Fibroblast of villous mesenchyme (primary cell): ENCODE measurements at regions not wholly inside any gene's neighbourhood (a gene's known extent, or its start where the extent isn't known, plus 50 kb on each side); places are given as distances from the start of the nearest gene placed in this dataset.

ENCODE experiments used
- DNase-seq: peaks from one replicate; pipeline ENCODE4 v3.0.0-alpha.2; 2010; ENCODE audit warnings: low read depth
- H3K4me3 ChIP-seq: 2 replicates; pipeline ENCODE4 v1.5.1; 2011; ENCODE audit warnings: low read depth, mild to moderate bottlenecking, low read length
- CTCF ChIP-seq: IDR thresholded peaks from 2 replicates; pipeline ENCODE4 v1.5.1; 2012; ENCODE audit warnings: low read depth, mild to moderate bottlenecking, low read length; ENCODE audit not compliant: insufficient read depth

- DNase-seq, result no peak
- H3K4me3 ChIP-seq, result no peak overlapping the region
- no peak for TF ChIP-seq CTCF
Measured at GRCh38 chr18:60062396-60062795, 162.6 kb downstream of the PMAIP1 start.

GRCh38 chr18:60060578-60060977 lies 160.8 kb downstream of the PMAIP1 start:
- no peak for DNase-seq
- no peak overlapping the region for H3K4me3 ChIP-seq
- no peak for TF ChIP-seq CTCF

- H3K4me3 ChIP-seq, result no peak overlapping the region
- DNase-seq, result no peak
- TF ChIP-seq CTCF, result no peak
Measured at GRCh38 chr18:60060026-60060425, 160.2 kb downstream of the PMAIP1 start.

GRCh38 chr18:60059216-60059615 lies 159.4 kb downstream of the PMAIP1 start:
- no peak for TF ChIP-seq CTCF
- no peak for DNase-seq
- H3K4me3 ChIP-seq, result no peak overlapping the region

- no peak overlapping the region for H3K4me3 ChIP-seq
- DNase-seq, result peak; percentile 77
- no peak for TF ChIP-seq CTCF
Measured at GRCh38 chr18:60053747-60054304, 154.0 kb downstream of the PMAIP1 start.

- DNase-seq, result no peak
- H3K4me3 ChIP-seq, result no peak overlapping the region
- no peak for TF ChIP-seq CTCF
Measured at GRCh38 chr18:60050821-60051220, 151.0 kb downstream of the PMAIP1 start.

- no peak for DNase-seq
- no peak for TF ChIP-seq CTCF
- no peak overlapping the region for H3K4me3 ChIP-seq
Measured at GRCh38 chr18:60049172-60049571, 149.4 kb downstream of the PMAIP1 start.
